Fibroblast of pulmonary artery (primary cell): ENCODE measurements at regions not wholly inside any gene's neighbourhood (a gene's known extent, or its start where the extent isn't known, plus 50 kb on each side); places are given as distances from the start of the nearest gene placed in this dataset.
"Not testable (repeated sequence)": the region's sequence is repeated elsewhere in the genome, so short reads cannot be mapped to it uniquely, and the experiment has no call there.

Source experiments
- DNase-seq: peaks from one replicate; pipeline ENCODE4 v3.0.0-alpha.2; 2010; ENCODE audit warnings: low read depth
- H3K4me3 ChIP-seq: replicated peaks from 2 replicates; pipeline ENCODE4 v1.5.1; 2011; ENCODE audit warnings: low read depth, mild to moderate bottlenecking, control low read depth, low read length, moderate library complexity
- TF ChIP-seq, protein P1 (sequence below): IDR thresholded peaks from 2 replicates; pipeline ENCODE4 v1.5.1; 2011; ENCODE audit warnings: mild to moderate bottlenecking, control low read depth, low read length, inconsistent platforms; ENCODE audit errors: missing control alignments

DNA sequence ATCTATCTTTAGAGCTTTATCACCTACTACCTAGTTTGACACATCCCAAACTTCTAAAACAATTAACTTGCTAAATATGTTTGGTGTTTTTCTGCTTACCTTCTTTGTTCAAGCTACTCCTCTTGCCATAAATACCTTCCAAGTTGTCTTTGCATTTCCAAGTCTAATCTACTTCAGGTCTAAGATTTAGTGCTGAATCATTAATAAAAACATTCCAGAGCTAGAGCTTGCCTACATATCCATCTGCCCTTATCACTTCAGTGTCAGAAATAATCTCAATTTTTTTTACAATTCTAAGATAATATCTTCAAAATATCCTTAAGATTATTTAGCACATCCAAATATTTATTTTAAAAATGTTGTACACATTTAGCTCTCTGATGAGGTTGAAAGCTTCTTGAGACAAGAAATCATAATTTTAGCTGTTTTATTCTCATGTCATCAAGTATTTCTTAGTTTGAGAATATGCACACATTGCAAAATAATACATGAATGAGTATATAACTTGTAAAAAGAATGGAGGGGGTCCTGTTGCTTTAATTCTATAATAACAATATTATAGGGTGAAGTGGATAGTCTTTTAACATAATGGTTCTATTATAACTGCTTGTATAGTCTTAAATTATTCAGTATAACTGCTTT lies 466.3 kb downstream of the SEMA3D start:
- TF ChIP-seq, protein P1, sequence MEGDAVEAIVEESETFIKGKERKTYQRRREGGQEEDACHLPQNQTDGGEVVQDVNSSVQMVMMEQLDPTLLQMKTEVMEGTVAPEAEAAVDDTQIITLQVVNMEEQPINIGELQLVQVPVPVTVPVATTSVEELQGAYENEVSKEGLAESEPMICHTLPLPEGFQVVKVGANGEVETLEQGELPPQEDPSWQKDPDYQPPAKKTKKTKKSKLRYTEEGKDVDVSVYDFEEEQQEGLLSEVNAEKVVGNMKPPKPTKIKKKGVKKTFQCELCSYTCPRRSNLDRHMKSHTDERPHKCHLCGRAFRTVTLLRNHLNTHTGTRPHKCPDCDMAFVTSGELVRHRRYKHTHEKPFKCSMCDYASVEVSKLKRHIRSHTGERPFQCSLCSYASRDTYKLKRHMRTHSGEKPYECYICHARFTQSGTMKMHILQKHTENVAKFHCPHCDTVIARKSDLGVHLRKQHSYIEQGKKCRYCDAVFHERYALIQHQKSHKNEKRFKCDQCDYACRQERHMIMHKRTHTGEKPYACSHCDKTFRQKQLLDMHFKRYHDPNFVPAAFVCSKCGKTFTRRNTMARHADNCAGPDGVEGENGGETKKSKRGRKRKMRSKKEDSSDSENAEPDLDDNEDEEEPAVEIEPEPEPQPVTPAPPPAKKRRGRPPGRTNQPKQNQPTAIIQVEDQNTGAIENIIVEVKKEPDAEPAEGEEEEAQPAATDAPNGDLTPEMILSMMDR, result no peak
- DNase-seq, result no peak
- H3K4me3 ChIP-seq, result no peak overlapping the region

DNA sequence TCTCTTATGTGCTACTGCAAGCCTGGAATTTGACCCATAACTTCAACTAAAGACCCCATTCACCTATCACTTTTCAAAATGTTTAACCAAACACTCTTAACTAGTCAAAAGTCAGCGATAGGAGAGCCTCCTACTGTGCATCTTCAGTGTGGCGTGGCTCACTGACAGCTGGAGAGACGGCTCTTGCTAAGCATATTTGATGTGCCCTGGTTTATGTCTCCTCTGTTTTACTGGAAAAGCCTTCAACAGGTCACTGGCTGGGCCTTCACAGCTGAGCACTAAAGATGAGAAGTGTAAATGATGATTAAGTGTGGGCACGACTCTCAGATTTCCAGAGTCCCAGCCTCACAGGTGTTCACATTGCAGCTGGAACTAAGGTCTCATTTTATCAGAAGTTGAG lies 472.1 kb downstream of the SEMA3D start:
- no peak for DNase-seq
- no peak overlapping the region for H3K4me3 ChIP-seq
- TF ChIP-seq, protein P1, result no peak

DNA sequence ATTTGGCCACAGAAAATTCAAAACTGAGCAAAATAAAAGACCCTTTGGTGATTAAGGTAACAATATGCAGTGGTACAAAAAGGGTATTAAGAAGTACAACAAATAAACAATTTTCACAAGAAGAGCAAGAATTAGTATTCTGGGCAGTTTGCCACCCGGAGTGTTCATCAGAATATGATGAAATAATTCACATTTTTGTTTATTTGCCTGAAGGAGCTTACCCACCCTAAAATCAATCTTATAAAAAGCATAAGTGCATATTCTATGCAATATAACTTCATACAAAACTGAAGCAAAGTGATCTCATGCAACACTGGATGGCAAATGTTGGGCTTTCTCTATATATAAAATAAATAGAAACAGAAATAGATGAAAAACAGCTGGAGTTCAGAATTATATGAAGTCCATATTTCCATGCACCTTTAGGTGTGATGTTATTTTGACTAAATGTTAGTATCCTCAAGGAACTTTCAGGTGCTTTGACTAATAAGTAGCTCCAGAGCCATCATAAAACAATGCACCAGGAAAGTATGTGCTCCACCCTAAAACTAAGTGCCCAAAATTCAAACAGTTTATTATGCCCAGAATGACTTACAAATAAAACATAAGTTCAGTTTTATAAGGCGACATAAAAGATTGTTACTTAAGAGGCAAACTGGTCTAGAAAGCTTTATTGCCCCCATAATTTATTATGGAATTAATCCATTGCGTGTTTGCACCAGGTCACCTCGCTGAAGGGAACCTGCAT lies 474.3 kb downstream of the SEMA3D start:
- H3K4me3 ChIP-seq, result no peak overlapping the region
- TF ChIP-seq, protein P1, result no peak
- DNase-seq, result peak; percentile 34

DNA sequence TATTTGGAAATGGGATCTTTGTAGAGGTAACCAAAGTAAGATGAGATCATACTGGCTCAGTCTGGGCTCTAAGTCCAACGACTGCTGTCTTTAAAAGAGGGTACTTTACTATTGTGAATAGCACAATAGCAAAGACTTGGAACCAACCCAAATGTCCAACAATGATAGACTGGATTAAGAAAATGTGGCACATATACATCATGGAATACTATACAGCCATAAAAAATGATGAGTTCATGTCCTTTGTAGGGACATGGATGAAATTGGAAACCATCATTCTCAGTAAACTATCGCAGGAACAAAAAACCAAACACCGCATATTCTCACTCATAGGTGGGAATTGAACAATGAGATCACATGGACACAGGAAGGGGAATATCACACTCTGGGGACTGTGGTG lies 476.3 kb downstream of the SEMA3D start:
- DNase-seq, result not testable (repeated sequence)

DNA sequence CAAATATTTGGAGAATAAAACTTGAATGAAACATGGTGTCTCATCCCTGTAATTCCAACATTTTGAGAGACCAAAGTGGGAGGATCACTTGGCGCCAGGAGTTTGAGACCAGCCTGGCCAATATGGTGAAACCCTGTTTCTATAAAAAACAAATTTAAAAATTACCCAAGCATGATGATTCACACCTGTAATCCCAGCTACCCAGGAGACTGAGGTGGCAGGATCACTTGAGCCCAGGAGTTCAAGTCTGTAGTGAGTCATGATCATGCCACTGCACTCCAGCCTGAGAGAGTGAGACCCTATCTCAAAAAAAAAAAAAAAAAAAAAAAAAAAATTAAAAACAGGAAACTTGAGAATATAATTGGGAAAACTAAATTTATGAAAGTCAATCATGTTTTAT lies 481.1 kb downstream of the SEMA3D start:
- TF ChIP-seq, protein P1, result no peak
- DNase-seq, result no peak
- H3K4me3 ChIP-seq, result no peak overlapping the region

More for the DNA sequence above, 476.3 kb downstream of the SEMA3D start:
- H3K4me3 ChIP-seq, result not testable (repeated sequence)

DNA sequence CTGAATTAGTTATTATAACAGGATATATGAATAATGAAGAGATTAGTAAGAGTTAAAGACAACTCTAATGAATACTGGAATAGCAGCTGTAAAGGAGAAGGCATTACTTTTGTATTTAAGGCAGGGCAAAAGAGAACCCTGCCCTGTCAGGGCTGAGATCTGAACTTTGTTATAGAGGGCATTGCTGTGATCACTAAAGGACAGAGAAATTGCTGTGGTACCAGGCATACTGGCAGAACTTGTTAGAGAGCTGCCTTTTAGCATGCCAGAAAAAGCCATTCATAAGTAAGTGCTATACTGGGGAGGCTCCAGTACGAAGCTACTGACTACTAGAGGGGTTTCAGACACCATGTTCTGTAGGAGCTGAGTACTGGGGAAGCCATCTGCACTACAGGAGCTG lies 481.8 kb downstream of the SEMA3D start:
- TF ChIP-seq, protein P1, result no peak
- no peak for DNase-seq
- H3K4me3 ChIP-seq, result no peak overlapping the region

DNA sequence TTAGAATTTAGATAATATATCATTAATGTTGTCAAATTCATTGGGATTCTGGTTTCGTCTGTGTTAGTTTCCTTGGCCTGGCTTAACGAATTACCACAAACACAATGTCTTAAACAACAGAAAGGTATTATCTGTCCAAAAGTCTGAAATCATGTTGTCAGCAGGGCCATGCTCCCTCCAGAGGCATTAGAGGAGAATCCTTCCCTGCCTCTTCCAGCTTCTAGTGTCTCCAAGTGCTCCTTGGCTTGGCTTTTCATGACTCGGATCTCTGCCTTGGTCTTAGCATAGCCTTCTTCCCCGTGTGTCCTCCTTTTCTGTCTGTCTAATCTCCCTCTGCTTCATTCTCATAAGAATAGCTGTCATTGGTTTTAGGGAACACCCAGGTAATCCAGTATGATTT lies 482.5 kb downstream of the SEMA3D start:
- H3K4me3 ChIP-seq, result no peak overlapping the region
- TF ChIP-seq, protein P1, result no peak

More for the DNA sequence above, 482.5 kb downstream of the SEMA3D start:
- no peak for DNase-seq
